GM19468 (cell line): ENCODE measurements at regions not wholly inside any gene's neighbourhood (a gene's known extent, or its start where the extent isn't known, plus 50 kb on each side); places are given as distances from the start of the nearest gene placed in this dataset.
A peak's percentile ranks its signal among the peaks of the same experiment; 100 is the strongest.
"Not testable (repeated sequence)": the region's sequence is repeated elsewhere in the genome, so short reads cannot be mapped to it uniquely, and the experiment has no call there.

Experiments used
- ATAC-seq: cut with Tn5 transposase; IDR thresholded peaks from one replicate; pipeline ENCODE4 v1.9.1; 2021; ENCODE audit warnings: mild to moderate bottlenecking, moderate library complexity, moderate number of reproducible peaks; ENCODE audit not compliant: unreplicated experiment; ENCODE audit errors: extremely low read depth

- not testable (repeated sequence) for ATAC-seq
These were observed 412.7 kb upstream of the WSB1 start for GRCh38 chr17:26881195-26881594.

GRCh38 chr17:26882097-26882761, 411.7 kb upstream of the WSB1 start:
- ATAC-seq: peak; percentile 32

GRCh38 chr17:26883878-26884740, 409.8 kb upstream of the WSB1 start:
- not testable (repeated sequence) for ATAC-seq

- not testable (repeated sequence) for ATAC-seq
These were observed 409.2 kb upstream of the WSB1 start for GRCh38 chr17:26884741-26885059.

GRCh38 chr17:26885244-26885970, 408.5 kb upstream of the WSB1 start:
- peak; percentile 12 for ATAC-seq
